Psoas muscle (tissue), 7 donors: ENCODE measurements at regions not wholly inside any gene's neighbourhood (a gene's known extent, or its start where the extent isn't known, plus 50 kb on each side); places are given as distances from the start of the nearest gene placed in this dataset.
A peak's percentile ranks its signal among the peaks of the same experiment; 100 is the strongest.

Source experiments
- ATAC-seq, 4 donors: fragments of 200-7000 bp; cut with Tn5 transposase; one replicate each; pipeline ENCODE4 v1.9.1; 2020; ENCODE audit warnings: moderate library complexity in 3 of 4, mild to moderate bottlenecking in 2 of 4
- DNase-seq, 2 donors: peaks; one replicate each; pipeline ENCODE4 v3.0.0-alpha.2; 2020
- H3K27ac ChIP-seq: fragments of 200-600 bp; one replicate; pipeline ENCODE4 v1.8.0; 2022
- H3K27me3 ChIP-seq, 3 donors: fragments of 200-600 bp in 1 of 3; one replicate each; pipeline versions ENCODE4 v1.6.1 to v1.8.0; 2013 to 2022; ENCODE audit warnings: low read length in 2 of 3, mild to moderate bottlenecking in 2 of 3, moderate library complexity in 1 of 3; ENCODE audit not compliant: insufficient read depth in 3 of 3
- H3K36me3 ChIP-seq, 2 donors: fragments of 200-600 bp in 1 of 2; one replicate each; pipeline versions ENCODE4 v1.6.1 to v1.8.0; 2013 to 2022; ENCODE audit warnings: low read depth in 1 of 2, mild to moderate bottlenecking in 1 of 2, moderate library complexity in 1 of 2; ENCODE audit not compliant: insufficient read depth in 1 of 2
- H3K4me1 ChIP-seq: fragments of 200-600 bp; one replicate; pipeline ENCODE4 v1.8.0; 2022
- H3K4me3 ChIP-seq: fragments of 200-600 bp; one replicate; pipeline ENCODE4 v1.8.0; 2022; ENCODE audit warnings: mild to moderate bottlenecking
- H3K9me3 ChIP-seq: fragments of 200-600 bp; one replicate; pipeline ENCODE4 v1.8.0; 2022
- CTCF ChIP-seq: fragments of 200-600 bp; IDR thresholded peaks from one replicate; pipeline ENCODE4 v1.8.0; 2022; ENCODE audit warnings: antibody characterized with exemption
- WGBS, 3 donors: extraction: QIAGEN DNeasy Blood & Tissue Kit; methylation state at CpG; one replicate each; pipeline versions ENCODE4 v1.1.6 to v1.1.7; 2013; 5-methylcytosine and 5-hydroxymethylcytosine counted together
- intact Hi-C, 2 donors: fragments of 100-400 bp; cut with DNase I; formaldehyde crosslinking; loops; one replicate each; pipeline versions ENCODE4 v1.11.0 to v1.14.2; 2022
- donor health status: healthy with polysubstance abuse.
- donor health status: DM: no; HTN: no; CAD: no; lungs with moderate emphysema.
- donor health status: Bipolar disorder and iron deficiency.
- donor health status: healthy.
- donor health status: DM: yes; HTN: yes; CAD: no.
- donor health status: DM: no; HTN: no; CAD: no.
- donor health status: DM: yes; HTN: yes; CAD: no.

- ATAC-seq, result no peak
- WGBS, 3 donors, result 78 to 95% (median 93%) methylated on average over 1 of the region's 1 CpG
- intact Hi-C loops, result no loop called here
These were observed 192.5 kb upstream of the ECI2 start for GRCh38 chr6:4327841-4328240.

GRCh38 chr6:4324746-4325145 lies 189.4 kb upstream of the ECI2 start:
- DNase-seq (no peak), ATAC-seq (no peak)
- Histone ChIP-seq H3K4me1 (peaks cover 31% of the 10 kb centered on the region), H3K27me3 (no peaks in the 10 kb centered on the region), H3K27ac (no peak overlapping the region), H3K4me3 (no peak overlapping the region), H3K36me3 (no peaks in the 10 kb centered on the region), H3K9me3 (no peaks in the 10 kb centered on the region)
- intact Hi-C loops, result no loop called here
- TF ChIP-seq CTCF, result no peak

More at GRCh38 chr6:4327841-4328240, 192.5 kb upstream of the ECI2 start:
- Histone ChIP-seq H3K27me3 (no peaks in the 10 kb centered on the region), H3K4me3 (no peak overlapping the region), H3K4me1 (peaks cover 2% of the 10 kb centered on the region), H3K27ac (no peak overlapping the region), H3K9me3 (no peaks in the 10 kb centered on the region), H3K36me3 (no peaks in the 10 kb centered on the region)
- TF ChIP-seq CTCF, result no peak
- no peak for DNase-seq

GRCh38 chr6:4323322-4323721 lies 187.9 kb upstream of the ECI2 start:
- WGBS, 3 donors, result 84 to 98% (median 92%) methylated on average over 2 of the region's 2 CpGs
- Histone ChIP-seq H3K27ac (no peak overlapping the region), H3K9me3 (no peaks in the 10 kb centered on the region), H3K27me3 (no peaks in the 10 kb centered on the region), H3K4me1 (peaks cover 37% of the 10 kb centered on the region), H3K4me3 (no peak overlapping the region), H3K36me3 (no peaks in the 10 kb centered on the region)
- TF ChIP-seq CTCF, result no peak
- DNase-seq, result no peak
- intact Hi-C loops, result no loop called here
- peak in 2 of 4 donors; percentile 39 to 40 for ATAC-seq

GRCh38 chr6:4322846-4323309 lies 187.5 kb upstream of the ECI2 start:
- H3K4me3 ChIP-seq, result no peak overlapping the region
- H3K27ac ChIP-seq, result peak overlapping the region; percentile 50
- WGBS, 3 donors, result 40 to 100% (median 43%) methylated on average over 1 of the region's 1 CpG
- no peaks in the 10 kb centered on the region for H3K27me3 ChIP-seq
- ATAC-seq, result peak; percentile 67 to 96 (median 90)
- H3K4me1 ChIP-seq, result peaks cover 40% of the 10 kb centered on the region
- DNase-seq, result peak in 1 of 2 donors; percentile 57
- TF ChIP-seq CTCF, result no peak
- H3K36me3 ChIP-seq, result no peaks in the 10 kb centered on the region
- intact Hi-C loops, result no loop called here
- no peaks in the 10 kb centered on the region for H3K9me3 ChIP-seq

GRCh38 chr6:4322134-4322845 lies 186.9 kb upstream of the ECI2 start:
- no peaks in the 10 kb centered on the region for H3K27me3 ChIP-seq
- ATAC-seq (peak in 3 of 4 donors; percentile 8 to 53 (median 37)), DNase-seq (no peak)
- no peak overlapping the region for H3K4me3 ChIP-seq
- peak overlapping the region; percentile 50 for H3K27ac ChIP-seq
- no peaks in the 10 kb centered on the region for H3K36me3 ChIP-seq
- intact Hi-C loops, result no loop called here
- peaks cover 45% of the 10 kb centered on the region for H3K4me1 ChIP-seq
- no peaks in the 10 kb centered on the region for H3K9me3 ChIP-seq
- no peak for TF ChIP-seq CTCF
- 51 to 80% (median 57%) methylated on average over 6 of the region's 6 CpGs for WGBS, 3 donors
